NCI-H446 treated with DMSO at 0.1 percent for 48 hours (cell line): ENCODE measurements at regions not wholly inside any gene's neighbourhood (a gene's known extent, or its start where the extent isn't known, plus 50 kb on each side); places are given as distances from the start of the nearest gene placed in this dataset.
A peak's percentile ranks its signal among the peaks of the same experiment; 100 is the strongest.
"Not testable (repeated sequence)": the region's sequence is repeated elsewhere in the genome, so short reads cannot be mapped to it uniquely, and the experiment has no call there.

ENCODE experiments used
- DNase-seq: peaks from one replicate; lab custom pipeline; 2025; lab: John Stamatoyannopoulos, UW

- DNase-seq = no peak
Observed at GRCh38 chr4:111269439-111269838, 646.6 kb upstream of the PITX2 start.

DNA sequence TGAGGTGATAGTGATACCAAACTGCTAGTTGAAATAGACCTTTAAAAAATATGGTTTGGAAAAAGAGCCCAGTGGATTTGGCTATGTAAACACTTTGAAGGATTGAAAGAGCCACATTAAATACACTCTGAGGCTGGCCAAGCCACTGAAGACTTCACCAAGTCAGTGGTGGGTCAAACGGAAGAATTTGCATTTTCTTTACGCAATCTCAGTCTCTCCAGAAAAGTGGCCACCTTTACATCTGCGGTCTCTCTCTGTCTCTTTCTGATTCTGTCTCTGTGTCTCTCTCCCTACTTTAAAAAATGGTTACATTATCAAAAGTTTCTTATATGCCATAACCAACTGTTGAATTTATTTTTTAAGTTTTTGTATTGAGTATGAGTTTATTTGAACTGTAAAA lies 651.2 kb upstream of the PITX2 start:
- DNase-seq = no peak

DNA sequence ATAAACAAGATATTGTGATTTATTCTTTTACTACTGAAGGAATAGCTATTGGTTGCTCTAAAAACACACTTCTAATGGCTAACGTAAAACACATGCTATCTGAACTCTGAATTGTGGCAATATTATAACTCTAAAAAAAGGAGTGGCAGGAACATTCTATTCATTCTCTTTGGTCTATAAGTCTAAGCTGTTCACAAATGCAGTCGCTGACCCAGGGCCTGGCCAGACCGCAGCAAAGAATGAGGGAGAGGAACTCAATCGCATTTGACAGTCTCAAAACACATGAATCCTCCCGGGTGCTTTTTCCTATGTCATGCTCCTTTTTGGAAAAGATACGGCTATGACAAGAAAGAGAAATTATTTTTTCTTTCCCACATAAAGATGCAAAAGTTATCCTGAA lies 651.6 kb upstream of the PITX2 start:
- no peak for DNase-seq

DNA sequence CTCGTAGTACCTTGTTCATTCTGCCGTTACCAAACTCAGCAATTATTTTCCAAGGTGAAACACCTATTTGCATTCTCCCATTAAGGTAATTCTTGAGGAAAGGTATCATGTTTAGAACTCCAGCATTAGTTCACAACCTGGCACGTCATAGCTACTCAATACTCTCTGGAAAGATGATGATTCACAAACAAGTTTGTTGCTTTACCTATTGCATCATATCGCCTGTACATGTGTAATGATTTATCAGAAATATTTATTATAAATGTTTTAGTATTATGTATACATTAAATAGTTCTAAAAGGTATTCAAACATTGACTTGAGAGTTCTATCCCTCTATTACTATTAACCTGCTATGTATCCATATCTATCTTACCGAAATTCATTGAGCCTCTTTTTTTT lies 658.3 kb upstream of the PITX2 start:
- DNase-seq = no peak

DNA sequence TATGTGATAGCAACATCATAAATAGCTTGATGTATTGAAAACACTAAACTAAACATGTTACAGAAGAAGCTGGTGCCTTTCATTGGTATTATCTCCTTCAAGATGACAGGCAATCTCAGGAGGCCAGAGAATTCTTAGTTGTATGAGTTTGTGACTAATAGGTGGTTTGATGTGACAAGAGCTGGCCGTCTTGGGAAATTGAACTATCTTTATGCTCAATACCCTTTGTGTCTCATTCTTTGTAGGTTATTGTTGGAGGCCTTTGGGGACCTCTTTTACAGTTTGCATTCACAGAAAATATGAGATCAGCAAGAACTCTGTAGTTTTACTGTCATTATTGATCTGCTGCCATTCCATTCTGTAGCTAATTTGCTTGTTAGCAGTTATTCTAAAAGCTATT lies 659.2 kb upstream of the PITX2 start:
- no peak for DNase-seq

DNA sequence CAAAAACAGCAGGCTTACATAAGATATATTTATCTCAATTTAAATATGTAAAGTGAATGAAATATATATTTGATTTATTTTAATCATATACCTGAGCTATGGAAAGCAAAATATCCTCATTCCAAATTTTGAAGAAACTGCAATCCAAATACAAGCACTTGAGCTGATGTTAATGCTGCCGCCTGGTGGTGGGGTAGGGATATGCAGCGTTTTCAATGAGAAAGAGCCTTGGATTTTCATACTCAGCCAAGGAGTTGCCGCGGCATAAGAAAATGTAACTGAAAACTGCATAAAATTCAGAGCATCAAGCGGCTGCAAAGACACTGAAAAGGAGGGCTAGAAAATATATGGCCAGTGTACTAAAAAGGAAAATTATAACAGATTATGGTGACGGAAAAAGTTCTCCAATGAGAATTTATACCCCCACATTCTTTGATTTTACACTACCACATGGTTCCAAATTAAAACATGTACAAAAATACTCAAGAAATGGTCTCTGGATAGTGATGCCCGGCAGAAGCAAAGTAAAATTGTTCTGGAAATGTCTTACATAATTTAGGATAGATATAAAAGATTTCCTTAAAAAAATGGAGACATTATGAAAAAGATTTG lies 660.3 kb upstream of the PITX2 start:
- DNase-seq = no peak

DNA sequence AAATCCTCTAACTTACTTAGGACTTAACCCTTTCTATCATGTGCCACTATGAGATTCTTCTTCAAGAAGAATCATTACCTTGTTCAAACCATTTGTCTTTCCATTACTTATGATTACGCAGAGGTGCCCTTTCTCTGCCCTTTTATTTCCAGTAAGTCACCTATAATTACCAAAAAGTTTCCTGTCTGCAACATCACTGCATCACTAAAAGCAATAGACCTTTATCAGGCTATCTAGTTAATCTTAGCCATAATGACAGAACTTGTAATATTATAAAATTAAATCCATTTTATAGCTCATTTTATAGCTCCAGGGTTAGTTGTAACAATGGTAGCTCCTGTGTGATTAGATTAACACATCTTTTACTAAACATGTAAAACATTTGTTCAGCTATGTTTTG lies 673.6 kb upstream of the PITX2 start:
- no peak for DNase-seq

DNA sequence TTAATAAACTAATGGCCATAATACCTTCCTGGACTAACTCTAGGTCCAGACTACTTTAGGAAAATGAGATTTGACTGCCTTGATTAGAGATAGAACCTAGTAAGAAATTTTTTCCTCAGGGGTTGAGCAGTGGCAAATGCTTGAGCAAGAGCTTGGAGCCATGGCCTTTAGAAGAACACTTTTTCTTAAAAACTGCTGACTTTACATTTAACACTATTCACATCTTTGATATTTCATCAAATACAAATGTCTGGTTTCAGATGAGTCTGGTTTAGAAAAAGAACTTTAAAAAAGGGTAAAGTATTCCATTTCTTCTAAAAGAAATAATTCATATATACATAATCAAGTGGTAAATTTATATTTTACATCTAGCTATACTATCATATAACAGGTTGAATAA lies 680.9 kb upstream of the PITX2 start:
- no peak for DNase-seq

DNA sequence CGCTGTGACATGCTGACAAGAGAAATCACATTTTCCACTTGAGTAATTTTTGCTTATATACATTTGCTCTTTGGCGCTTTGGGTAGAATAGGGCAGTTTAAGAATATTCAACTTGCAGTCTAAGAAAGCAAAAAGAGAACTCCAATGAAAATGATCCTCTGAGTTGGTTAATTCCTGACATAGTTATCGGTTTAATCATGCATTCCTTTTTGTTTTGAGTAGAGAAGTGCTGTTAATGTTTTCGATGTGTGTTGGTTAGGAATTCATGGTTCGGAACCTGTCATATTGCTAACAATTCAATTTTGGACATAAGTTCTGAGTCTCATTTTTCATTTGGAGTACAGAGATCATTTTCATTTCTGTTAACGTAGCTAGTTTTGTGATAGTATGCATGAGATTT lies 700.6 kb upstream of the PITX2 start:
- no peak for DNase-seq

DNA sequence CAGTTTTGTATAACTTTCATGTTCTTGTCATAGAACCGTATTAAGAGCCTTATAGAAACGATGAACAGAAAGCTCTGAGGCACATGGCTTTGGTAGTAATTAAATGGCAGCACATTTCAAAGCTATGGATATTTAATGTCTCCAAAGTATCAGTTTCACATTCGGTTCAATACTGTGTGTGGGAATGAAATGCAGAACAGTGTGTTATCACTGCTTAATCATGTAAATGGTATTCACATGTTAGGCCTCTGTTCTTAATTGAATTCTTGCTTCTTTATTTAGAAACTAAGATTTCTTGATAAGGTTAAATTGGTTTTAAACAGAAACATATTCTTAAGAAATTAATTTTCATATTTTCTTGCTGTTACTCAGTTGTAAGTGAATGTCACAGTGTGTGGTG lies 701.0 kb upstream of the PITX2 start:
- DNase-seq = no peak

- no peak for DNase-seq
Observed at GRCh38 chr4:111326450-111326849, 703.6 kb upstream of the PITX2 start.

DNA sequence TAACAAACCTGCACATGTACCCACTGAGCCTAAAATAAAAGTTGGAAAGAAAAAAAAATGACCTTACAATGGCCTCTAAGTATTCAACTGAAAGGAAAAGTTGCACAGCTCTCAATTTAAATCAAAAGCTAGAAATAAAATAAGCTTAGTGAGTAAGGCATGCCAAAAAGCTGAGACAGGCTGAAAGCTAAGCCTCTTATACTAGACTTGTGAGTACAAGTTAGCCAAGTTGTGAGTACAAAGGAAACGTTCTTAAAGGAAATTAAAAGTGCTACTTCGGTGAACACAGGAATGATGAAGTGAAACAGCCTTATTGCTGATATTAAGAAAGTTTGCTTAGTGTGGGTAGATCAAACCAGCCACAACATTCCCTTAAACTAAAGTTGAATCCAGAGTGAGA lies 707.9 kb upstream of the PITX2 start:
- no peak for DNase-seq

DNA sequence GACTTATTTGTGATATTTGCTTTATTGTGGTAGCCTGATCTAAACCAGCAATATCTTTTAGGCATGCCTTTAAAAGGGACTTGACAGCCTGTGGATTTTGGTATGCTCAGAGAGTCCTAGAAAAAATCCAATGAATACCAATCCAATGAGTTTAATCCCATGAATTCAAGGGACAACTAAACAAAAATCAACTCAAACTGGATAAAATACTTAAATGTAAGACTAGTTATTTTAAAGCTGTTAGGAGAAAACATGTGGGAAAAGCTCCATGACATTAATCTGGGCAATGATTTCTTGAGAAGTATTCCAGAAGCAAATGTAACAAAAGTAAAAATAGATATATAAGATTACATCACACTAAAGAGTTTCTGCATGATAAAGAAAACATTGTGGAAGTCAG lies 711.5 kb upstream of the PITX2 start:
- DNase-seq = no peak

DNA sequence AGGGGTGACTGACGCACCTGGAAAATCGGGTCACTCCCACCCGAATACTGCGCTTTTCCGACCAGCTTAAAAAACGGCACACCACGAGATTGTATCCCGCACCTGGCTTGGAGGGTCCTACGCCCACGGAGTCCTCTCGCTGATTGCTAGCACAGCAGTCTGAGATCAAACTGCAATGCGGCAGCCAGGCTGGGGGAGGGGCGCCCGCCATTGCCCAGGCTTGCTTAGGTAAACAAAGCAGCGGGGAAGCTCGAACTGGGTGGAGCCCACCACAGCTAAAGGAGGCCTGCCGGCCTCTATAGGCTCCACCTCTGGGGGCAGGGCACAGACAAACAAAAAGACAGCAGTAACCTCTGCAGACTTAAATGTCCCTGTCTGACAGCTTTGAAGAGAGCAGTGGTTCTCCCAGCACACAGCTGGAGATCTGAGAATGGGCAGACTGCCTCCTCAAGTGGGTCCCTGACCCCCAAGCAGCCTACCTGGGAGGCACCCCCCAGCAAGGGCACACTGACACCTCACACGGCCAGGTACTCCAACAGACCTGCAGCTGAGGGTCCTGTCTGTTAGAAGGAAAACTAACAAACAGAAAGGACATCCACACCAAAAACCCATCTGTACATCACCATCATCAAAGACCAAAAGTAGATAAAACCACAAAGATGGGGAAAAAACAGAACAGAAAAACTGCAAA lies 714.5 kb upstream of the PITX2 start:
- DNase-seq = not testable (repeated sequence)

- no peak for DNase-seq
Observed at GRCh38 chr4:111359602-111360001, 736.7 kb upstream of the PITX2 start.

GRCh38 chr4:111360906-111361305 lies 738.0 kb upstream of the PITX2 start:
- DNase-seq = no peak

DNA sequence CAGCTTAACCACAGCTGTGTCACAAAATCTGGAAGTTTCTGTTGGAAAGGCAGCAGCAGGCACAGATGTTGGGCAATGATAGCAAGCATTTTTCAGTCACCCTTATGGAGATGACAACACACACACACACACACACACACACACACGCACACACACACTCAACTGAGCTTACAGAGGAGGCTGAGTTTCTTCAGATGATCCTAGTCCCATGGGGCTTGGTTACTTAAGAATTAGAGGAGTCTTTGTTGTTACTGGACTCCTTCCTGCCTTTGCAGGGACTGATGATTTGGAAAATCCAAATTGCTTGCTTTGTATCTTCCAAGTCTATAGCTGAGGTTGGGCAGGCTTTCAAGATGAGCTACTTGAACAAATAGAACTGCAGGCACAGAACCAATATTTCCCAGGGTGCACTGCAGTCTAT lies 740.1 kb upstream of the PITX2 start:
- peak; percentile 76 for DNase-seq

- not testable (repeated sequence) for DNase-seq
Observed at GRCh38 chr4:111377880-111378279, 755.0 kb upstream of the PITX2 start.

- DNase-seq = no peak
Observed at GRCh38 chr4:111388561-111388960, 756.7 kb upstream of the FAM241A start.

DNA sequence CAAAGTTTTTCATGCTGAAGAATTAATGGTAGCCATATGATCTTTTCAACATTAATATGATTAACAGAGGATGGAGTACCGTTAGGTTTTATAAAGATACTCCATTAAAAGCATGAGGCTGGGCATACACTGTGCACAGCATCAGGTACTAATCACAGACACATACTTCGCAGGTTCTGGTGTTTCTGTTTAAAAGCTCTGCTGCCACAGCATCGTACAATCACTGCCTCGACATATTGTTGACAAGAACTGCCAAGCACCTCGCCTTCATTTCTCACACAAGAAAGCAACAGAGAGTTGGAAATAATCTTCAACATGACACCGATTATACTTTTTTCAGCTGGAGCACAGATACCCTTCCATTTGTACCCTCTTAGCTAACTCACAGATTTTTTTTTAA lies 753.4 kb upstream of the FAM241A start:
- no peak for DNase-seq

DNA sequence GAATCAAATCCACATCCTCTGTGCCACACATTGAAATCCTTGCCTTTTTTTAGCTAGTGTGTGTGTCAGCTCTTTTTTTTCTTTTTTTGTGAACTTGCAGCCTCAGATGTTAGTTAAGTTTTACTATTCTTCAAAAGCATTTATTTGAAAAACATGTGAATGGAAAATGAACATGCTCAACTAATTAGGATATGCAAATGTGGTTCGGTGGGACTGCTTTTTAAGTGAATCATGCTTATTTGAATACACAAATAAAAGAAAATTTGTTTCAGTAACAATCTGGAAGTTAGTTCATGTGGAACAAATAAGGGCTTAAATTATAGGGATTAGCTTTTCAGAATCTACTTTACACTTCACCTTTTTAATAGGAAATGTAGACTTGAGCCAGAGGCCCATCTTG lies 751.5 kb upstream of the FAM241A start:
- DNase-seq = no peak

DNA sequence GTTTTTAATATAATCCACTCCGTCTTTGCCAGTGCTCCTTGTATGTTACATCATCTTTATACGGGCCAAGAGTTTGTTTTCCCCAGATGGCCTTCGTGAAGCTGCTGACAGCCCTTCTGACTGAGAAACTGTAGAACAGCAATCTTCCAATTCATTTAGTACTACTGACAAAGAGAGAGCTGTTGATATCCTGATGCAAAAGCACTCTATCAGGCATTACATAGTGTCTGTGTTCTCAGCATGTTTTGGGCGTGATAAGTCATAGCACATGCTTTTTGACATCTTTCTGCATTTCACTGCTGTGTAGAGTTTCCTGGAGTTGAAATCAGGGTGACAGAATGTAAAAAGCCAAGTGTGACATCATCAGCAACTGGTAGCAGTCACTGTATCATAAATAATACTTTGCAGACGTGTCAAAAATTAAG lies 746.3 kb upstream of the FAM241A start:
- peak; percentile 95 for DNase-seq

DNA sequence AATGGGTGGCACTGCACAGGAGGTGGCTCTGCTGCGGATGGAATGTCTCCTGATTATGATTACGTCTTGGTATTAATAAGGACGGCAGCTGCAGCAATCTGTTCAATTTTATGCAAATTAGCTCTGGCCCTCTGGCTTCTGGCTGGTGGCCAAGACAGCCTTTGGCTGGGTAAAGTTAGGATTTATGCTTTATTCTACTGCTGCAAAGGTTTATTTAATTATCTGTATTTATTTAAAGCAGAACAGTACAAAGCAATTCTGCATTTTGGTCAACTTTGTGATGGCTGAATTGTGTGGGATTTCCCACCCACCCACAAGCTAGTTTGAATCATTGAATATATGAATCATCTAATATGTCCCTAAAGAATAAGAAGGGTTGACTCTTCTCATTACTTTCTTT lies 745.6 kb upstream of the FAM241A start:
- peak; percentile 83 for DNase-seq

DNA sequence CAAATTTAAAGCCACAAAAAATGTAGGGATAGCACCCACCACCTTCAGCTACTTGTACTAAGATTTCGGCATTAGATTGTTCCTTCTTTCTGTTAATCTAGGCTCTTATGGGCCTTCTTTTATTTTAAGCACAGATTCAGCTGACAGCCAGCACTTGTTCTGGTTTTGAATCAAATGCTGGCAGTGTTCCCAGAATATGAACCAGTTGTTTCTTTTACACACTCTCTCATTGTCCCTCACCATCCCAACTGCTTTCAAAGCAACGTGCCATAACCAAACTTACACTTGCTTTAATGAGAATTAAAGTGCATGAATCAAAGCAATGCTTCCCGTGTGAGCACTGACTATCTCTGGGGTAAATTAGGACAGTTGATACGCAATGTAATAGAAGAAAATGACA lies 744.5 kb upstream of the FAM241A start:
- peak; percentile 93 for DNase-seq
